HG02885 (cell line): ENCODE measurements at regions not wholly inside any gene's neighbourhood (a gene's known extent, or its start where the extent isn't known, plus 50 kb on each side); places are given as distances from the start of the nearest gene placed in this dataset.

Experiments used
- ATAC-seq: cut with Tn5 transposase; IDR thresholded peaks from one replicate; pipeline ENCODE4 v1.9.1; 2021; ENCODE audit warnings: mild to moderate bottlenecking; ENCODE audit not compliant: unreplicated experiment, poor library complexity

GRCh38 chr12:28601570-28602058 is 411.4 kb downstream of the CCDC91 start:
- no peak for ATAC-seq

- ATAC-seq, result no peak
Measured at GRCh38 chr12:28602786-28603185, 412.5 kb downstream of the CCDC91 start.

- ATAC-seq, result no peak
Measured at GRCh38 chr12:28603239-28603638, 413.0 kb downstream of the CCDC91 start.

GRCh38 chr12:28603801-28604200 is 413.5 kb downstream of the CCDC91 start:
- ATAC-seq, result no peak

GRCh38 chr12:28604240-28604639 is 414.0 kb downstream of the CCDC91 start:
- ATAC-seq, result no peak

- no peak for ATAC-seq
Measured at GRCh38 chr12:28606967-28607557, 416.8 kb downstream of the CCDC91 start.

GRCh38 chr12:28610401-28611114 is 420.3 kb downstream of the CCDC91 start:
- ATAC-seq, result no peak

- no peak for ATAC-seq
Measured at GRCh38 chr12:28611115-28611435, 420.8 kb downstream of the CCDC91 start.

GRCh38 chr12:28611449-28611848 is 421.2 kb downstream of the CCDC91 start:
- ATAC-seq, result no peak

- no peak for ATAC-seq
Measured at GRCh38 chr12:28618171-28618570, 427.9 kb downstream of the CCDC91 start.

- no peak for ATAC-seq
Measured at GRCh38 chr12:28618772-28619171, 428.5 kb downstream of the CCDC91 start.

- ATAC-seq, result no peak
Measured at GRCh38 chr12:28620281-28620680, 430.0 kb downstream of the CCDC91 start.

GRCh38 chr12:28622406-28622805 is 432.1 kb downstream of the CCDC91 start:
- no peak for ATAC-seq

GRCh38 chr12:28626504-28626903 is 436.2 kb downstream of the CCDC91 start:
- no peak for ATAC-seq

GRCh38 chr12:28629691-28630090 is 439.4 kb downstream of the CCDC91 start:
- no peak for ATAC-seq

- ATAC-seq, result no peak
Measured at GRCh38 chr12:28631831-28632230, 441.6 kb downstream of the CCDC91 start.

- ATAC-seq, result no peak
Measured at GRCh38 chr12:28640519-28640918, 450.3 kb downstream of the CCDC91 start.

- no peak for ATAC-seq
Measured at GRCh38 chr12:28645436-28645835, 455.2 kb downstream of the CCDC91 start.

GRCh38 chr12:28645891-28646290 is 455.6 kb downstream of the CCDC91 start:
- no peak for ATAC-seq

GRCh38 chr12:28650906-28651305 is 460.6 kb downstream of the CCDC91 start:
- no peak for ATAC-seq

GRCh38 chr12:28652239-28652638 is 462.0 kb downstream of the CCDC91 start:
- ATAC-seq, result no peak

- no peak for ATAC-seq
Measured at GRCh38 chr12:28681980-28682379, 467.1 kb upstream of the FAR2 start.
